MCF 10A (cell line): ENCODE measurements at regions not wholly inside any gene's neighbourhood (a gene's known extent, or its start where the extent isn't known, plus 50 kb on each side); places are given as distances from the start of the nearest gene placed in this dataset.

Experiments used
- BruUV-seq: library from RNA; stranded (reverse); fragments of 400-500 nt; replicated peaks from 2 replicates; lab custom pipeline; 2021; lab: Mats Ljungman, UMichigan
- CTCF ChIA-PET: fragments of 300-600 bp; sonication (Branson Sonifier 250); formaldehyde crosslinking; extraction: SDS; loops from one replicate; lab custom pipeline; 2021; ENCODE audit warnings: antibody characterized with exemption, inconsistent platforms; lab: Yijun Ruan, JAX
- POLR2A ChIA-PET: fragments of 300-600, 350-650 bp; sonication (Branson Sonifier 250); formaldehyde crosslinking; extraction: SDS; loops from one replicate; lab custom pipeline; 2020; ENCODE audit warnings: antibody characterized with exemption, inconsistent platforms; lab: Yijun Ruan, JAX
- DNase-seq: peaks from one replicate; pipeline ENCODE4 v3.0.0-alpha.2; 2018; ENCODE audit not compliant: unreplicated experiment
- H3K27ac Mint-ChIP-seq: one replicate; pipeline ENCODE4 v1.8.0; 2022; ENCODE audit warnings: mild to moderate bottlenecking, low read depth, mixed read lengths; ENCODE audit not compliant: unreplicated experiment
- H3K27me3 Mint-ChIP-seq: one replicate; pipeline ENCODE4 v1.8.0; 2022; ENCODE audit warnings: mixed read lengths; ENCODE audit not compliant: insufficient read depth, unreplicated experiment
- H3K36me3 Mint-ChIP-seq: one replicate; pipeline ENCODE4 v1.8.0; 2022; ENCODE audit warnings: mild to moderate bottlenecking, moderate library complexity, mixed read lengths; ENCODE audit not compliant: insufficient read depth, unreplicated experiment
- H3K4me1 Mint-ChIP-seq: one replicate; pipeline ENCODE4 v1.8.0; 2022; ENCODE audit warnings: mixed read lengths; ENCODE audit not compliant: insufficient read depth, unreplicated experiment
- H3K4me3 Mint-ChIP-seq: one replicate; pipeline ENCODE4 v1.8.0; 2022; ENCODE audit warnings: mild to moderate bottlenecking, moderate library complexity, mixed read lengths; ENCODE audit not compliant: unreplicated experiment
- H3K9me3 Mint-ChIP-seq: one replicate; pipeline ENCODE4 v1.8.0; 2022; ENCODE audit warnings: mixed read lengths; ENCODE audit not compliant: unreplicated experiment
- intact Hi-C: fragments of 100-400 bp; cut with micrococcal nuclease; formaldehyde crosslinking; loops from 2 replicates; pipeline ENCODE4 v1.14.1; 2022
- TF ChIP-seq, protein P1 (sequence below): fragments of 200-600 bp; IDR thresholded peaks from one replicate; pipeline ENCODE4 v1.8.0; 2022; ENCODE audit warnings: antibody characterized with exemption, mild to moderate bottlenecking; ENCODE audit not compliant: unreplicated experiment

DNA sequence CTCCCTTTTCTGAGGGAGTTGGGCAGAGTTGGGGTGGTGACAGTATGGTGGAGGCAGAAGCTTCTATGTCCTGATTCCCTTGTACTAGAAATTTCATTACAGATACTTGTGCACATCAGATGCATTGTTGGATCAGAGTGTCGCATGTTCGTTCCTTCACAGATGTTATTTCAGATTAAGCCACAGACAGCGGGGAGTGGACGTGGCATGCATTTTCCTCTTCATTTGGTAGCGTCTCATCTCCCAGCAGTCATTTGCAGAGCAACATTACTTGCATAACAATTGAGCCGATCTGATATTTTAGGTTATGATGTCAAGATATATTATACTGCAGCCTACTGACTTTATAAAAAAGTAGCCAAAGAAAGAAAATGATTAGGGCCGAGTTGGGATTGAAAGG is 261.6 kb upstream of the SASH1 start:
- Mint-ChIP-seq H3K9me3 (no peaks in the 10 kb centered on the region), H3K27me3 (no peaks in the 10 kb centered on the region), H3K4me1 (no peaks in the 10 kb centered on the region), H3K27ac (no peak overlapping the region), H3K36me3 (no peaks in the 10 kb centered on the region), H3K4me3 (no peak overlapping the region)
- intact Hi-C loops = no loop called here
- no peak for DNase-seq
- ChIA-PET CTCF (interaction anchor here (0.6 kb wide), 1 partner anchor 1296 kb away, joined by 3 read pairs; no protein-coding TSS in a partner anchor), POLR2A (no interaction called here)
- TF ChIP-seq, protein P1, sequence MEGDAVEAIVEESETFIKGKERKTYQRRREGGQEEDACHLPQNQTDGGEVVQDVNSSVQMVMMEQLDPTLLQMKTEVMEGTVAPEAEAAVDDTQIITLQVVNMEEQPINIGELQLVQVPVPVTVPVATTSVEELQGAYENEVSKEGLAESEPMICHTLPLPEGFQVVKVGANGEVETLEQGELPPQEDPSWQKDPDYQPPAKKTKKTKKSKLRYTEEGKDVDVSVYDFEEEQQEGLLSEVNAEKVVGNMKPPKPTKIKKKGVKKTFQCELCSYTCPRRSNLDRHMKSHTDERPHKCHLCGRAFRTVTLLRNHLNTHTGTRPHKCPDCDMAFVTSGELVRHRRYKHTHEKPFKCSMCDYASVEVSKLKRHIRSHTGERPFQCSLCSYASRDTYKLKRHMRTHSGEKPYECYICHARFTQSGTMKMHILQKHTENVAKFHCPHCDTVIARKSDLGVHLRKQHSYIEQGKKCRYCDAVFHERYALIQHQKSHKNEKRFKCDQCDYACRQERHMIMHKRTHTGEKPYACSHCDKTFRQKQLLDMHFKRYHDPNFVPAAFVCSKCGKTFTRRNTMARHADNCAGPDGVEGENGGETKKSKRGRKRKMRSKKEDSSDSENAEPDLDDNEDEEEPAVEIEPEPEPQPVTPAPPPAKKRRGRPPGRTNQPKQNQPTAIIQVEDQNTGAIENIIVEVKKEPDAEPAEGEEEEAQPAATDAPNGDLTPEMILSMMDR = no peak
- no TSS peak for BruUV-seq

DNA sequence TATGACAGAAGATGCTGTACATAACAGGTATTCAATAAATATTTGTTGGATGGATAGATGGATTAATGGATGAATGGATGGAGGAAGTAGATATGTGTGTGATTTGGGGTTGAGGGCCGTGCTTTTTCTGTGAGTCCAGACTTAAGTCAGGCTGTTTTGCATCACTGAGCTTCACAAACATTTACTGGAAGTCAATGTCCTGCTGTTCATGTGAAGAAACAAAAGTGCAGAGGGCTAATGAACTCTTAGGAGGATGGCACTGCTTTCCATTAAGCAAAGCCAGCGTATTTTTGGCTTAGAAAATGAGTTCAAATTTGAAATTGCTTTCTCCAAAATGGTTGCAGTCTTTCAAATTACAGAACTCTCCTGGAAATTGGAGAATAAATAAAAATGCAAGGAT is 260.6 kb upstream of the SASH1 start:
- H3K27me3 Mint-ChIP-seq = no peaks in the 10 kb centered on the region
- ChIA-PET CTCF (interaction anchor here (0.6 kb wide), 1 partner anchor 96 kb away, joined by 3 read pairs; no protein-coding TSS in a partner anchor), POLR2A (interaction anchor here (0.6 kb wide), 1 partner anchor 268 kb away, joined by 4 read pairs; no protein-coding TSS in a partner anchor)
- BruUV-seq = no TSS peak
- no peak overlapping the region for H3K4me3 Mint-ChIP-seq
- DNase-seq = no peak
- H3K36me3 Mint-ChIP-seq = no peaks in the 10 kb centered on the region
- intact Hi-C loops = no loop called here
- no peaks in the 10 kb centered on the region for H3K9me3 Mint-ChIP-seq
- H3K4me1 Mint-ChIP-seq = no peaks in the 10 kb centered on the region
- TF ChIP-seq, protein P1 = no peak
- H3K27ac Mint-ChIP-seq = no peak overlapping the region

DNA sequence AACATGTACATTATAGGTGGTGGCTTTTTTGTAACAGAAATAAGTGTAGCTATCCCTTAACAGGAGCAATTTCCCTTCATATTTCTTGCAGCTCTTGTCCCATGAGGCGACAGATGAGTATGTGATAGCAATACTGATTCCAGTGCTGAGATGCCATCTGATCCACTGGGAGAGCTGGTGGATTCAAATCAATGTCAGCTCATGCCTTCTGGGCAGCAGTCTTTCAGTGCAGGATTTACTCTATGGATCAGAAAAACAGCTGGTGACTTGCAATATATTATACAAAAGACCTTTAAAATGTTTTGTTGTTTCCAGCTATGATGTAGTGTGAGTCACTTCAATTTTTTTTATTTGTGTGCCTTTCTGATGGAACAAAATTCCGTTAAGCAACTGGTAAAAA is 259.9 kb upstream of the SASH1 start:
- intact Hi-C loops = no loop called here
- ChIA-PET POLR2A (interaction anchor here (0.6 kb wide), 1 partner anchor 268 kb away, joined by 4 read pairs; no protein-coding TSS in a partner anchor), CTCF (interaction anchor here (0.6 kb wide), 1 partner anchor 95 kb away, joined by 3 read pairs; no protein-coding TSS in a partner anchor)
- DNase-seq = no peak
- Mint-ChIP-seq H3K4me1 (no peaks in the 10 kb centered on the region), H3K36me3 (no peaks in the 10 kb centered on the region), H3K27me3 (no peaks in the 10 kb centered on the region), H3K4me3 (no peak overlapping the region), H3K27ac (no peak overlapping the region), H3K9me3 (no peaks in the 10 kb centered on the region)
- BruUV-seq = no TSS peak
- TF ChIP-seq, protein P1 = no peak

DNA sequence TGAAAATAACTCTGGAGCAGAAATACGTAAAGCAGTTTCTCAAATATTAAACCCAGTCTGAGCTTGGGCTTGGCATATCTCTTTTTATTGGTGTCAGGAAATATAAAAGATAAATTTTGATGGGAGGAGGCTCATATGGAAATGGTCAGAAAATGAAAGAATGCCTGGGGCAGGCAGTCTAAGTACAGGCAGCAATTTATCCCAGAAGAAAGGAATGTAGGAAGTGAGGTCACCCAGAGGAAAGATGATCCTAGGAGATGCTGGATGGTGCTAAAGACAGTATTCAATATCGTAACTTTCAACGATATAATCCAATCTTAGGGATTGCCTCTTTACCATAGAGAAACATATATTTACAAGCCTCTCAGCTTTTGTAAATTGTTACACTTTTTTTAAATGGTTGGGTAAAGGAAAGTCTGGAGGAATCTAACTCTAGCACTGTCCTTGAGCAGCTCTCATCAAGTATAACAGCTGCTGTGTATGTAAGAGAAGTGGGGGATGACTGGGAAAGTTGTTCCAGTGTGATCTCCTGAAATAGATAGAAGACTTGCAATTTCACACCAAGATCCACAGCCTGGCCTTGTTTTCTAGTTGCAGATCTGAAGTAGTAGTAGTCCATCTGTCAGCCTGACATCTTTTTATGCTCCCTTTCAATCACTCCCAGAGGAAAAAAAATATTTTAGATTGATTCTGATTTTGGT is 256.9 kb upstream of the SASH1 start:
- no TSS peak for BruUV-seq
- TF ChIP-seq, protein P1 = no peak
- no peaks in the 10 kb centered on the region for H3K36me3 Mint-ChIP-seq
- CTCF ChIA-PET = no interaction called here
- peaks cover 10% of the 10 kb centered on the region for H3K9me3 Mint-ChIP-seq
- no peak overlapping the region for H3K27ac Mint-ChIP-seq
- POLR2A ChIA-PET = no interaction called here
- intact Hi-C loops = no loop called here
- no peaks in the 10 kb centered on the region for H3K27me3 Mint-ChIP-seq
- H3K4me1 Mint-ChIP-seq = no peaks in the 10 kb centered on the region
- no peak overlapping the region for H3K4me3 Mint-ChIP-seq
- DNase-seq = no peak
